ENCODE measurements at regions not wholly inside any gene's neighbourhood (a gene's known extent, or its start where the extent isn't known, plus 50 kb on each side); places are given as distances from the start of the nearest gene placed in this dataset.
A peak's percentile ranks its signal among the peaks of the same experiment; 100 is the strongest.

- no peak for DNase-seq (ENCODE audit: low read depth)
Observed at GRCh38 chr15:91521996-91522395, 331.5 kb upstream of the SLCO3A1 start.

GRCh38 chr15:91522605-91523332 lies 330.7 kb upstream of the SLCO3A1 start:
- peak; percentile 32 for DNase-seq (ENCODE audit: low read depth)

- DNase-seq (ENCODE audit: low read depth), result no peak
Observed at GRCh38 chr15:91523596-91523995, 329.9 kb upstream of the SLCO3A1 start.

GRCh38 chr15:91524534-91524933 lies 329.0 kb upstream of the SLCO3A1 start:
- no peak for DNase-seq (ENCODE audit: low read depth)

GRCh38 chr15:91525751-91526150 lies 327.8 kb upstream of the SLCO3A1 start:
- DNase-seq (ENCODE audit: low read depth), result no peak

GRCh38 chr15:91526424-91526823 lies 327.1 kb upstream of the SLCO3A1 start:
- DNase-seq (ENCODE audit: low read depth), result no peak

- no peak for DNase-seq (ENCODE audit: low read depth)
Observed at GRCh38 chr15:91528801-91529200, 324.7 kb upstream of the SLCO3A1 start.

- DNase-seq (ENCODE audit: low read depth), result no peak
Observed at GRCh38 chr15:91529534-91529933, 324.0 kb upstream of the SLCO3A1 start.

- no peak for DNase-seq (ENCODE audit: low read depth)
Observed at GRCh38 chr15:91530279-91530678, 323.2 kb upstream of the SLCO3A1 start.

GRCh38 chr15:91530956-91531582 lies 322.4 kb upstream of the SLCO3A1 start:
- DNase-seq (ENCODE audit: low read depth), result no peak

- no peak for DNase-seq (ENCODE audit: low read depth)
Observed at GRCh38 chr15:91534235-91534634, 319.3 kb upstream of the SLCO3A1 start.

- no peak for DNase-seq (ENCODE audit: low read depth)
Observed at GRCh38 chr15:91534976-91535375, 318.5 kb upstream of the SLCO3A1 start.

GRCh38 chr15:91535856-91536500 lies 317.5 kb upstream of the SLCO3A1 start:
- peak; percentile 6 for DNase-seq (ENCODE audit: low read depth)

GRCh38 chr15:91537856-91538255 lies 315.7 kb upstream of the SLCO3A1 start:
- DNase-seq (ENCODE audit: low read depth), result no peak

- no peak for DNase-seq (ENCODE audit: low read depth)
Observed at GRCh38 chr15:91538782-91539181, 314.7 kb upstream of the SLCO3A1 start.

- no peak for DNase-seq (ENCODE audit: low read depth)
Observed at GRCh38 chr15:91541286-91541685, 312.2 kb upstream of the SLCO3A1 start.

- no peak for DNase-seq (ENCODE audit: low read depth)
Observed at GRCh38 chr15:91542226-91542625, 311.3 kb upstream of the SLCO3A1 start.

- no peak for DNase-seq (ENCODE audit: low read depth)
Observed at GRCh38 chr15:91547356-91547755, 306.2 kb upstream of the SLCO3A1 start.

GRCh38 chr15:91548549-91548948 lies 305.0 kb upstream of the SLCO3A1 start:
- no peak for DNase-seq (ENCODE audit: low read depth)

GRCh38 chr15:91549581-91549980 lies 303.9 kb upstream of the SLCO3A1 start:
- peak; percentile 10 for DNase-seq (ENCODE audit: low read depth)

- DNase-seq (ENCODE audit: low read depth), result no peak
Observed at GRCh38 chr15:91552555-91552954, 301.0 kb upstream of the SLCO3A1 start.

- no peak for DNase-seq (ENCODE audit: low read depth)
Observed at GRCh38 chr15:91553196-91553854, 300.2 kb upstream of the SLCO3A1 start.

- DNase-seq (ENCODE audit: low read depth), result no peak
Observed at GRCh38 chr15:91555312-91555711, 298.2 kb upstream of the SLCO3A1 start.

Data from fibroblast of gingiva (primary cell).